Muscle of arm (tissue), 1 donor: ENCODE measurements at regions not wholly inside any gene's neighbourhood (a gene's known extent, or its start where the extent isn't known, plus 50 kb on each side); places are given as distances from the start of the nearest gene placed in this dataset.
"Not testable (repeated sequence)": the region's sequence is repeated elsewhere in the genome, so short reads cannot be mapped to it uniquely, and the experiment has no call there.

Experiments
- DNase-seq: peaks from one replicate; pipeline ENCODE4 v3.0.0-alpha.2; 2013

GRCh38 chr6:116982401-116982800 lies 105.4 kb downstream of the RFX6 start:
- DNase-seq, result no peak

- DNase-seq, result no peak
Observed at GRCh38 chr6:116983375-116983774, 106.3 kb downstream of the RFX6 start.

- no peak for DNase-seq
Observed at GRCh38 chr6:116986819-116987218, 109.8 kb downstream of the RFX6 start.

- DNase-seq, result no peak
Observed at GRCh38 chr6:116990679-116991078, 113.6 kb downstream of the RFX6 start.

- no peak for DNase-seq
Observed at GRCh38 chr6:116992546-116992945, 115.5 kb downstream of the RFX6 start.

- DNase-seq, result no peak
Observed at GRCh38 chr6:116994447-116994846, 117.4 kb downstream of the RFX6 start.

- no peak for DNase-seq
Observed at GRCh38 chr6:116996842-116997241, 119.8 kb downstream of the RFX6 start.

GRCh38 chr6:116997496-116997895 lies 120.5 kb downstream of the RFX6 start:
- DNase-seq, result no peak

- DNase-seq, result no peak
Observed at GRCh38 chr6:117007659-117008058, 130.6 kb downstream of the RFX6 start.

- DNase-seq, result no peak
Observed at GRCh38 chr6:117008618-117009017, 131.6 kb downstream of the RFX6 start.

GRCh38 chr6:117014641-117015473 lies 137.8 kb downstream of the RFX6 start:
- not testable (repeated sequence) for DNase-seq

GRCh38 chr6:117015474-117015804 lies 138.4 kb downstream of the RFX6 start:
- not testable (repeated sequence) for DNase-seq

- no peak for DNase-seq
Observed at GRCh38 chr6:117018771-117019170, 141.7 kb downstream of the RFX6 start.

- no peak for DNase-seq
Observed at GRCh38 chr6:117022774-117023173, 145.7 kb downstream of the RFX6 start.

- DNase-seq, result no peak
Observed at GRCh38 chr6:117025310-117025709, 148.3 kb downstream of the RFX6 start.

GRCh38 chr6:117028256-117028655 lies 151.2 kb downstream of the RFX6 start:
- DNase-seq, result no peak

GRCh38 chr6:117034547-117034946 lies 157.5 kb downstream of the RFX6 start:
- DNase-seq, result no peak

- no peak for DNase-seq
Observed at GRCh38 chr6:117034971-117035370, 157.9 kb downstream of the RFX6 start.

- no peak for DNase-seq
Observed at GRCh38 chr6:117050301-117050700, 173.3 kb downstream of the RFX6 start.

GRCh38 chr6:117072134-117072533 lies 193.2 kb upstream of the VGLL2 start:
- no peak for DNase-seq

- no peak for DNase-seq
Observed at GRCh38 chr6:117072781-117073180, 192.6 kb upstream of the VGLL2 start.

- no peak for DNase-seq
Observed at GRCh38 chr6:117074672-117075071, 190.7 kb upstream of the VGLL2 start.

- DNase-seq, result no peak
Observed at GRCh38 chr6:117075218-117075617, 190.1 kb upstream of the VGLL2 start.

- no peak for DNase-seq
Observed at GRCh38 chr6:117076076-117076475, 189.3 kb upstream of the VGLL2 start.
